WI38 (cell line): ENCODE measurements at regions not wholly inside any gene's neighbourhood (a gene's known extent, or its start where the extent isn't known, plus 50 kb on each side); places are given as distances from the start of the nearest gene placed in this dataset.

ENCODE experiments used
- H3K4me3 ChIP-seq: 2 replicates; pipeline ENCODE4 v1.5.1; 2011; ENCODE audit warnings: low read depth, mild to moderate bottlenecking, control low read depth, low read length
- CTCF ChIP-seq: IDR thresholded peaks from 2 replicates; pipeline ENCODE4 v1.5.1; 2012; ENCODE audit warnings: low read depth, mild to moderate bottlenecking, control low read depth, low read length

- no peak overlapping the region for H3K4me3 ChIP-seq
- TF ChIP-seq CTCF = no peak
These were observed 105.8 kb upstream of the SPATA31D4 start for GRCh38 chr9:81822301-81822865.

- TF ChIP-seq CTCF = no peak
- no peak overlapping the region for H3K4me3 ChIP-seq
These were observed 105.3 kb upstream of the SPATA31D4 start for GRCh38 chr9:81822967-81823366.

- H3K4me3 ChIP-seq = no peak overlapping the region
- TF ChIP-seq CTCF = no peak
These were observed 104.3 kb upstream of the SPATA31D4 start for GRCh38 chr9:81823672-81824554.

GRCh38 chr9:81824802-81825730, 103.2 kb upstream of the SPATA31D4 start:
- no peak for TF ChIP-seq CTCF
- no peak overlapping the region for H3K4me3 ChIP-seq

- no peak for TF ChIP-seq CTCF
- H3K4me3 ChIP-seq = no peak overlapping the region
These were observed 102.2 kb upstream of the SPATA31D4 start for GRCh38 chr9:81825846-81826516.

- no peak overlapping the region for H3K4me3 ChIP-seq
These were observed 101.7 kb upstream of the SPATA31D4 start for GRCh38 chr9:81826517-81826906.

More at GRCh38 chr9:81826517-81826906, 101.7 kb upstream of the SPATA31D4 start:
- TF ChIP-seq CTCF = no peak
